ENCODE measurements at regions not wholly inside any gene's neighbourhood (a gene's known extent, or its start where the extent isn't known, plus 50 kb on each side); places are given as distances from the start of the nearest gene placed in this dataset.
"Not testable (repeated sequence)": the region's sequence is repeated elsewhere in the genome, so short reads cannot be mapped to it uniquely, and the experiment has no call there.

DNA sequence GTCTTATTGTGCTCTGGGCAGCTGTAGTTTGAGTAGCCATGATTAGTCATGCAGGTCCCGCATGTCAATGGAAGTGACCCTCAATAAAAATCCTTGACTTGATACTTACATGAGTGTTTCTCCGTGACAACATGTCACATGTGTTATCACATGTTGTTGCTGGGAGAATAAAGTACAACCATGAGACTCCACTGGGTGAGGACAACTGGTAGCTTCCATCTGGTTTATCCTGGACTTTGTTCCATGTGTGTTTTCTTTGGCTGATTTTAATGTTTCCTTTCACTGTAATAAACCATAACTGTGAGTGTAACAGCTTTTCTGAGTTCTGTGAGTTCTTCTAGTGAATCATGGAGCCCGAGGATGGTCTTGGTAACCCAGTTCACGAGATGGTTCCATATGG, 63.1 kb upstream of the NDN start:
- no peak for DNase-seq

DNA sequence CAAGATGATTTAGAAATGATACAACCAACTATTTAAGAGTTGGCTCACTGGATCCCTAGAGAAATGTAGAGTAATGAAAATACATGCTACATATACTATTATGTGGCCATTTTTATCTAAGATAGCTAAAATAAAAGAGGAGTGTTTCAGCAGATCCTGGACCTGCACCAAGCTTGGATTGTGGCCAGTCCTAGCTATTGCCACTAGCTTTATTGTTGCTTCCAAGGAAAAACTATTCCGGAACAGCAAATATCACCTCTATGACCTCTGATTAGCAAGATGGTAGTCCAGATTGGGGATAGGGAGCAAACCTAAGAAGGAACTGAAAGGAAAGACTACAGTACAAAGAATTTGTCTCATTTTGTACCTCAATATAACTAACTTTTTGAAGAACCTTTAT, 63.7 kb upstream of the NDN start:
- no peak for DNase-seq

DNA sequence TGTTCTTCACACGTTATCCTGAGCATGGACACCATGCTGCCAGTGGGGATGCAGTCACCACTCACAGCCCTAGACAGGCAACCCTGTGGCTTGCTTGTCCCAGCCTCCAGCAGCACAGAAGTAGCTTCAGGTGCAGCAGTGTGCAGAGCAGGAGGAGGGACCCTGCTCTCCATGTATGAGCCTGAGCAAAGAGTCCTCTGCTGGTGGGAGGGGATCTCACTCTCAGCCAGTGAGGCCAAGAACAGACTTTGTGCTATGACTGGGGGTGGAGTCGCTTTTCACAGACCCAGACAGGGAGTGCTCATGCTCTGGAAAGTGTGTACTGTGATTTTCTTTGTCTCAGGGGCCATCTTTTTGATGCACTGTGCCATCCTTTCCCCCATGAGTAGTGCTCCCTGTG, 66.1 kb upstream of the NDN start:
- no peak for DNase-seq

DNA sequence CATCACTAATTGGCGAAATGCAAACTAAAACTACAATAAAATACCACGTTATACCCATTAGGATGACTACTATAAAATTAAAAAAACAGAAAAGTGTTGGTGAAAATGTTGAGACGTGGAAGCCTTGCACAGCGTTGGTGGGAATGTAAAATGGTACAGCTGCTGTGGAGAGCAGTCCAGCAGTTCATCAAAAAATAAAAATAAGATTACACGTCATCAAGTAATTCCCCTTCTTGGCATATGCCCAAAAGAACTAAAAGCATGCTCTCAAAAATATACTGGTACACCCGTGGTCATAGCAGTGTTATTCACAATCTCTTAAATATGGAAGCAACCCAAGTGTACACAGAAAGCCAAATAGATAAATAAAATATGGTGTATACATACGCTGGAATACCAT, 71.8 kb upstream of the NDN start:
- no peak for DNase-seq

DNA sequence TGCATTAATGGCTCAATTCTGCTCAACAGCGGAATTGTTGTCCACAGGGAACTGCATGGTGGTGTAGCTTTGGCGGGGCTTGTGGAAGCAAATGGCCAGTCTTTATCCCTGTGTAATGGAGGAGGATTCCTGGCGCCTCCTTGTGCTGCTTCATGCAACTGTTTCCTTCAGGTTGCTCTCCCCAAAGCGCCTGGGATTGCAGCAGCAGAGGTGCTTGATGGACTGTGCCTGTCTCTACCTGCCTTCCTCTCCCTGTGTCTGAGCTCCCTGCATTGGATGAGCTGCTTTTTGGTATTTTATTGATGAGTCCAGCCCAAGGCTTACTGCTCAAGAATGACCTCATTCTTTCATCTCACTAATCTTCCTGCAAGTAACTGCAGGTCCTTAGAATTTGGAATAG, 72.9 kb upstream of the NDN start:
- no peak for DNase-seq

DNA sequence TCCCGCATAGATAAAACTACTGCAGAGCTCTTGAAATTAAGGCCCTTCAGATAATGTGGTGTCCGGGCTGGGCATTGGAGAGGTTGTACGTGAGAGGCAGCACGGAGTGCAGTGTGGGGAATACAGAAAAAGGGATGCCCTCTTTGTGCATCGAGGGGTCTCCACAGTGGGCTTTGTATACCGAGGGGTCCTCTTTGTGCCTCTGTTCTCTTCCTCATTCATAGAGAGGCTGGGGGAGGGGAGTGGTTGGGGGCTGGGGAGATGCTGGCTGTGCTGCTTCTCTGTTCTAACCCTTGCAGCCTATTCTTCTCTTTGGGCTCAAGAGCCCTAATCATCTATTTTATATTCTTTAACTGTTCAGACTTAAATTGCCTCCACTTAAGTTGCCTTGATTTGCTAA, 74.3 kb upstream of the NDN start:
- DNase-seq = no peak

DNA sequence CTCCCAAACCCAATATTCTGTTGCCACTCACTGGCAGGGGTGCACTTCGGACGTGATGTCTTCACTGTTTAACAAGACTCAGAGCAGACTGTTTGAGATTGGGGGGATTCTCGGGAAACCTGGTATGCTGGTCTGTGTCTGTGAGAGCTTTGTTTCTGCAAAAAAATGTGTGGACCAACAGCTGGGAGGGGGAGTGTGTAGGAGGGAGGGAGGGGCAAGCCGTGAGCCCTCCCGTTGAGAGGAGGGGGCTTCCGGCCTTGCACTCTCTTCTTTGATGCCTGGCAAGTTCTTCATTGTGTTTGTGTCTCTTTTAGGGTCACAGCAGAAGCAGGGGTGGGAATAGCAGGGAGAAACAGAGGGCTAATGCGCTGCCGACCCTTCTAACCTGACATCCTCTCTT, 74.9 kb upstream of the NDN start:
- DNase-seq = no peak

DNA sequence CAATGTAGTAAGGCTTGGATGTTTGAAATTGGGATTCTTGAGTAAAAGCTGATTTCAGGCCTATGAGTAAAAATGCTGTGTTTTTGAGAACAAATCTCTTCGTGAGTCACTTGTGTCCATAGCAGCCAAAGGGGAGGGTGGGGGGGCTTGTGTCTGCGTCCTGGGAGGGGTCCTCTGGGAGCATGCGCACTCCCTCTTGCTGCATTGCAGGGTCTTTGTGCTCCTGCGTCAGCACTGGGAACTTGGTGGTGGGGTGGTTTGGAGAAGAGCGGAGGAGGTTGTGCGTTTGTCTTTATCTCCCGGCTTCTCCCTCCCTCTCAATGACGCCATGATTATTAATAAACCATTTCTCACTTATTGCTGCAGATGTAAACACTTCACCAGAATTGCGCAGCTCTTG, 75.9 kb upstream of the NDN start:
- DNase-seq = no peak

DNA sequence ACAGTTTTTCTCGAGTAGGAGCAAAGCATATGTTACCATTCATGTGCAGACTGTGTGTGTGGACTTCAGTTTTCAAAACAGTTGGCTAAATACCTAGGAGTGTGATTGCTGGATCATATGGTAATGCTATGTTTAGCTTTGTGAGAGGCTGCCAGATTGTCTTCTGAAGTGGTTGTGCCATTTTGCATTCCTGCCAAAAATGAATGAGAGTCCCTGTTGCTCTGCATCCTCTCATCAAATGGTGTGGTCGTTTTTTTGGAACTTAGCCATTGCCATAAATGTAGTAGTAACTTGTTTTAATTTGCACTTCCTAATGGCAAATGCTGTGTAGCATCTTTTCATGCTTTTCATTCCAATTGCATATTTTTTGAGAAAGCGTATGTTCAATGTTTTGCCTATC, 77.2 kb upstream of the NDN start:
- DNase-seq = no peak

DNA sequence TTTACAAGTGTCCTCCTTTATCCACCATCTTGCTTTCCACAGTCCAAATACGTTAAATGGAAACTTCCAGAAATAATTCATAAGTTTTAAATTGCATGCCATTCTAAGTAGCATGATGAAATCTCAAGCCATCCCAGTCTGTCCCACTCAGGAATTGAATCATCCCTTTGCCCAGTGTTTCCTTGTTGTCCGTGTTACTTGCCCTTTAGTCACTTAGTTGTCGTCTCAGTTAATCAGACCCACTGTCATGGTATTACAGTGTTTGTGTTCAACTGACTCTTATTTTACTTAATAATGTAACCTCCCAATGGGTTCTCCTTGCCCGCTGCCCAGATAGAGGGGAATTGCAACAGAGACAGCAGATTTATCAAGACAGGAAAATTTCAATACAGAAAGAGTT, 77.6 kb upstream of the NDN start:
- DNase-seq = no peak

DNA sequence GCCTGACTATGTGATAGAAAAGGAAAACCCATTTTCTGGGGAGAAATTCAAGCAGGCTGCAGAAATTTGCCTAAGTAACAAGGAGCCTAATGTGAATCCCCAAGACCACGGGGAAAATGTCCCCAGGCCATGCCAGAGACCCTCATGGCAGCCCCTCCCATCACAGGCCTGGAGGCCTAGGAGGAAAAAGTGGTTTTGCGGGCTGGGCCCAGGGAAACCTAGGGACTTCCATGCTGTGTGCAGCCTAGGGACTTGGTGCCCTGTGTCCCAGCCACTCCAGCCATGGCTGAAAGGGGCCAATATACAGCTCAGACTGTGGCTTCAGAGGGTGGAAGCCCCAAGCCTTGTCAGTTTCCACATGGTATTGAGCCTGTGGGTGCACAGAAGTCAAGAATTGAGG, 79.7 kb upstream of the NDN start:
- DNase-seq = not testable (repeated sequence)

DNA sequence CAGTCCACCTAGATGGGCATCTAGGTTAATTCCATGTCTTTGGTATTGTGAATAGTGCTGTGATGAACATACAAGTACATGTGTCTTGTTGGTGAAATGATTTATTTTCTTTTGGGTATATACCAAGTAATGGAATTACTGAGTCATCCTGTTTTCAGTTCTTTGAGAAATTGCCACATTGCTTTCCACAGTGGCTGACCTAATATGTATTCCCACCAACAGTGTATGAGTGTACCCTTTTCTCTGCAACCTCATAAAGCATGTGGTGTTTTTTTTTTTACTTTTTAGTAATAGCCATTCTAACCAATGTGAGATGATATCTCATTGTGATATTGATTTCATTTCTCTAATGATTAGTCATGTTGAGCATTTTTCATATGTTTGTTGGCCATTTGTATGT, 86.0 kb upstream of the NDN start:
- DNase-seq = no peak

DNA sequence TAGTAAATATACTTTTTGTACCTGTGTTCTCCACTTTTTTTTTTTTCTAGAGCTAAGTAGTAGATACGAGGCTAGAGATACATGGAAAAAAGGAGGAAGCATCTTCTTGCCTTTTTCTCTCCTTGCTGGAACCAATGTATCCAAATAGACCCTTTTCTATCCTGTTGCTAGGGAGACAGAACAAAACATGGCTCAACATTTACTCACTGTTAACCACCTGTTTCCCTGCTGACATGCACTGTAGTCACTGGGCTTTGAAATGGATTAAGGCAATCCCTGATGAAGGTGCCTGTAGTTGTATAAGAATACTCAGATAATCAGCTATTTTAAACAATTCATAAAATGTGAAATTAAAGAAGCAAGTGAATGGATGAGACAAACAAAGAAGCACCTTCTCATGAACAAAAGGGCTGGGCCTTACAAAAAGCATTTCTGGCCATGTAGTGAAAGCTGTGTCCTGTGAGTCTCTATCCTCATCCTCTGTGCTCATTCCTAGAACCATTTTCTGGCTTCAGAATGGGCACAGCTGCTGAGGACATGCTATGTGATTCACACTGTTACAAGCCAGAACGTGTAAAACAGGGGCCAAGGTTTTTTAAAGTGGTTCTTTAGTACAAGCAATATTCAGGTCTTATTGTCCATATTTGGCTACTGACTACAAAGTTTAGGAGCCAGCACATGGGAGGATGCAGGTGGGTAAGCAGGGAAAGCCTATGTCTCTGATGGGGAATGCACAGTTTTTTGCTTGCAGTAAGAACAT, 100.4 kb upstream of the NDN start:
- no peak for DNase-seq

DNA sequence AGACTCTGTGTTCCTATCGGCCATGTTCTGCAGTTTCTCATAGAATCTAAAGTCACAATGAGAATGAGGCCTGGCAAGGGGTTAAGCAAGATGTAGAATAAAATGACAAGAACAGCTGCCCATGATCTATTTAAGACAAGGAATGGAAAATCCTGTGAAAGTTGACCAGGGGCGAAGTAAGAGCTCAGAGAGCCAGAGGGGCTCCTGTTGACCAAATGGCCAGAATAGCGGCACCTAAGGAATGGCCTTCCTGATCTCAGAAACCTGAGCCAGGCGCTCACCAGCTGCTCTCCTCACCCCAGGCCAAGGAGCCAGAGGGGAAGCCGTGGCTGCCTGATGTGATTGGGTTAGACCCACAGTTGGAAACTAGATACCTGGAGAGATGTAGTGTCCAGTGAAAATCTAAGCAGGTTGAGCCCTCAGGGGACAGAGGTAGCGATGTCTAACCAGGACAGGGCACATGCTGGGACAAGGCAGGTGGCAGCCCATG, 106.1 kb upstream of the NDN start:
- no peak for DNase-seq

DNA sequence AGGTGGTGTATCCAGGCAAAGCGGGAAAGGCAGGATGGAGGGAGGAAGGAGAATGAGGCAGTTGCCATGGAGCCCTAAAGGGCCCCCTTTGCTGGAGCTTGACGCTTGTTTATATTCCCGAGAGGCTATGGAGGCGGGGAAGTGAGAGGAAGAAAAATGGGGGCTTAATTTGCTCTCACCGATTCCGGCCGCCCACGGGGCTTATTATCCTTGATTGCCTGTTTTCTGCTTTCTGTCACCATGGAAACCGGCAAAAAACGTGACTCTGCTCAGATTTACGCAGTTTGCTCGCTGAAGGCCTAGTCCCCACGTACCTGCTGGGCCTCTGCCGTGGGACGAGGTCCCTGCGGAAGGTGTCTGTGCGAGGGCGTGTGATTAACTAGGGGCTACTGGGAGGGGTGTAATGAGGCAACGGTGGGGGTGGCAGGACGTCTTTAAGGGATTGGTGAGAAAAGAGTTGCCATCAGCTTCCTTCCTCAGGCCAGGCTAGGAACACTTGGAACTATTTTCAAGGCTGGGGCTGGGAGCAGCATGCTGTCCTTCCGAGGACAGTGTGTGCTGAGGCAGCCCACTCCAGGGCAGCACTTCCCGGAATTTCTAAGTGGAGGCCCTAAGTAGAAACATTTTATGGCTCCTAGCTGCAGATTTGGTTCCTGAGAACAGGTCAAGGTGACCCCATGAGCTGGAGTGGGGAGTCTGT, 110.8 kb upstream of the NDN start:
- no peak for DNase-seq

DNA sequence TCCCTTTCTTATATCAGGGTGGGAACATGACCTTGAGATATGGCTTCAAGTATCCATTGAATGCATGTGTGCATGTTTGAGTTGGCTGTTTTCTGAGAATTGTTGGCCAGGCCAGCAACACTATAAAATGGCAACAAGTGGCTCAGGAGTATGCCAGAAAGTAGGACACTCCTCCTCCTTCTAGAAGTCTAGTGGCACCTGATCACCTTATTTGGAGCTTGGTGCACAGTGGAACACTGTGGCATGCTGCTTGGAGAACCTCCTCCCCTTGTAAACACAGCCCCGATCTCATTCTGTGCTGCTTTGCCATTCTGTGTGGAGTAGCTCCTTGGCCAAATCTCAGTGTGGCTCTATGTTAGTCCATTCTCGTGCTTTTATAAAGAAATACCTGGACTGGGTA, 114.8 kb upstream of the NDN start:
- no peak for DNase-seq

DNA sequence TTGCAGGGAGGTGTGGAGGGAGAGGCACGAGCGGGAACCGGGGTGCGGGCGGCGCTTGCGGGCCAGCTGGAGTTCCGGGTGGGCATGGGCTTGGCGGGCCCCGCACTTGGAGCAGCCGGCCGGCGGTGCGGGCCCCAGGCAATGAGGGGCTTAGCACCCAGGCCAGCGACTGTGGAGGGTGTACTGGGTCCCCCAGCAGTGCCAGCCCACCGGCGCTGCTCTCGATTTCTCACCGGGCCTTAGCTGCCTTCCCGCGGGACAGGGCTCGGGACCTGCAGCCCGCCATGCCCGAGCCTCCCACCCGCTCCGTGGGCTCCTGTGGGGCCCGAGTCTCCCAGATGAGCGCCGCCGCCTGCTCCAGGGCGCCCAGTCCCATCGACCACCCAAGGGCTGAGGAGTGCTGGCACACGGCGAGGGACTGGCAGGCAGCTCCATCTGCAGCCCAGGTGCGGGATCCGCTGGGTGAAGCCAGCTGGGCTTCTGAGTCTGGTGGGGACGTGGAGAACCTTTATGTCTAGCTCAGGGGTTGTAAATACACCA, 115.9 kb upstream of the NDN start:
- DNase-seq = not testable (repeated sequence)

DNA sequence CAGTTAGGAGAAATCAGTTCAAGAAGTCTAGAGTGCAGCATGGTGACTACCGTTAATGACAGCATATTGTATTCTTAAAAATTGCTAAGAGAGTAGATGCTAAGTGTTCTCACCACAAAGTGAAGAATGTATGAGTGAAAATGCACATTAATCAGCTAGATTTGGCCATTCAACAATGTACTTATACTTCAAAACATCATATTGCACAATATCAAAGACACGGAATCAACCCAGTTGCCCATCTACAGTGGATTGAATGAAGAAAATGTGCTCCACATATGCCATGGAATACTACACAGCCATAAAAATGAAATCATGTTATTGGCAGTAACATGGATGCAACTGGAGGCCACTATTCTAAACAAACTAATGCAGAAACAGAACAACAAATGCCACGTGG, 119.9 kb upstream of the NDN start:
- DNase-seq = no peak

DNA sequence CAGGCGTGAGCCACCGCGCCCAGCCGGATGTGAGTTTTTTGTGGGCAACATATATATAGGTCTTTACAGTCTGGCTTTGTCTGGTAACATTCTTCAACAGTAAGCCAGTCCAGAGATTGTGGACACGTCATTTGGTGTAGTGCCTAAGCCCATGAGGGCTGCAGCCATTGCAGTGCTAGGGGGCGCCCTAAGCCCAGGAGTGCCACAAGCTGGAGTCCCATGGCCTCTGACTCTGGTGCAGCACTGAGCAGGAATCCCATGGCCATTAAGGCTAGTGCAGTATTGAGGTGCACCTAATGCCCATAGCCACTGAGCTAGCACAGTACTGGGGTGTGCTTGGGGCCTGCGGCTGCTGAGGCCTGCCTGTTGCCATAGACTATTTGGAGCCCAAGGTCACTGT, 136.4 kb upstream of the NDN start:
- DNase-seq = no peak

DNA sequence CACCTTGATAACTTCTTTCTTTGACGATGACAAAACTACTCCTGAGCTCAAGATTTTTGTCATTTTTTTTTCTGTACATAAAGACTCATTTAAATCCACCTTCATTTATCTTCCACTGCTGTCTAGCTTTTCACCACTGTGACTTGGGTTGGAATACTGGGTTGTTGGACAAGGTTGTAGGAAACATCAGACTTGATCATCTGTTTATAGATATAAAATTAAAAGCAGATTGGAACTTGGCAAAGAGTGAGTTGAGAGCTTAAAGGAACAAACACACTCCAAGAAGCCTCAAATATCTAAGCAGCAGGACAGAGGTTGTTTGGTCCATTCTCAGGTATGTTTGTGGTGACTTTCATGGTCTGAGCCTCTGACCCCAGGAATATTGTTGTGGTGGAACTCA, 141.7 kb upstream of the NDN start:
- no peak for DNase-seq

DNA sequence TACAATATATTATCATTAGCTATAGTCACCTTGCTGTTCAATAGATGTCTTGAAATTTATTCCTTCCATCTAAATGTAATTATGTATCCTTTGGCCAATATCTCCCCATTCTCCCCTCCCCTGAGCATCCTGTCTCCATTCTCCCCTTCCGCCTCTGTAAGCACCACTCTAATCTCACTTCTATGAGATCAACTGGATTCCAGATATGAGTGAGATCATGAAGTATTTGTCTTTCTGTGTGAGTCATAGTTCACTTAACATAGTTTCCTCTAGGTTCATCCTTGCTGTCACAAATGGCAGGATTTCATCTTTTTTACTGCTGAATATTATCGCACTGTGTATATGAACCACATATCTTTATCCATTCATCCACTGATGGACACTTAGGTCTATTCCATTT, 148.8 kb upstream of the NDN start:
- DNase-seq = no peak

DNA sequence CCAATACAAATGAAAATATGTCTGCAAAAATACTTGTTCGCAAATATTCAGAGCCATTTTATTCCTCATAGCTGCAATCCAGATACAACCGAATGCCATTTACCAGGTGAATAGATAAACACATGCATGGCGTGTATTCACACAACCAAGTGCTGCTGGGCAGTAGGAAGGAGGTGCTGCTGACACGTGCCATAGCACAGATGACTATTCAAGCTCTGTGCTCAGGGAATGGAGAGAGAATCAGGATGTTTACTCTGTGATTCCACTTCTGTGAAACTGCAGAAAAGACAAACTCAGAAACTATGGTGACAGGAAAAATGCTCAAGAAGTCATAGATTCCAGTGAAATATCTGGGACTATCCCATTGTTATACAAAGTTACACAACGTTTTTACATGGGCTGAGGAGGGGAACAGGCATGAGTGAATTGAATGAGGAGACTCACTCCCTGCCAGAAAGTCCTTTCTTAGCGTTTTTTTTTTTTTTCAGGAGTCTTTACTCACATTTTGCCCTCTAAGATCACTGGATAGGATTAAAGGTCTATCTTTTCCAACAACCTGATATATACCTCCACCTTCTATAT, 152.9 kb upstream of the NDN start:
- DNase-seq = no peak

DNA sequence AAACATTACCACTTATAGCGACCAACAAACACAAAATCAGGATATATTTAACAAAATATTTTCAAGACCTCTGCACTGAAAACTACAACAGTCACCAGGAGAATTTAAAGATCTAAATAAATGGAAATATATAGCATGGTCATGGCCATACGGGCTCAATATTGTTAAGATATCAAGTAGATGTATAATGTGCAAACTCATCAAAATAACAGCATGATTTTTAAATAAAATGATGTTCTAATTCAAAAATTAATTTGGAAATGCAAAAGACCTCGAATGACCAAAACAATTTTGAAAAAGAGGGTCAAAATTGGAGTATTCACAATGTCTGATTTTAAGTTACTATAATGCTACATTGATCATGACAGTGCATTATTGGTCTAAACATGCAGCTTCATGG, 159.1 kb upstream of the NDN start:
- DNase-seq = no peak

DNA sequence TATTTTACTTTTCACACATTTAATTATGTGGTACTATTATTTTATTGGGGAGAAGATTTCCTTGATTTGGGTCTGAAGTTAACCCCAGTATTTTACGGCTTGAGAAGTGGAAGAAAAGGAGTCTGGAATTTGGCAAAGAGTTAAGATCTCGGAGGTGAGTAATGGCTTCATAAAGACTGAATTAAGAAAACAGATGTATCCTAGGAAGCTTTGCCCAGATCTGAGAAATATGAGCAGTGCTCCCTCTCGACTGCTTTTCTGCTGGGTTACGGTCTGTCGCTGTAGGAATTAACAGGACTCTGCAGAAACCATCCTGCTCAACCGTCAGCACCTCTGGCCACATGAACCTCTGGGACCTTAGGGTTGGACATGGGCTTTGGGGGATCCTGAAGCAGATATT, 163.6 kb upstream of the NDN start:
- DNase-seq = no peak

All from suppressor macrophage (primary cell).